ENCODE measurements at regions not wholly inside any gene's neighbourhood (a gene's known extent, or its start where the extent isn't known, plus 50 kb on each side); places are given as distances from the start of the nearest gene placed in this dataset.

DNA sequence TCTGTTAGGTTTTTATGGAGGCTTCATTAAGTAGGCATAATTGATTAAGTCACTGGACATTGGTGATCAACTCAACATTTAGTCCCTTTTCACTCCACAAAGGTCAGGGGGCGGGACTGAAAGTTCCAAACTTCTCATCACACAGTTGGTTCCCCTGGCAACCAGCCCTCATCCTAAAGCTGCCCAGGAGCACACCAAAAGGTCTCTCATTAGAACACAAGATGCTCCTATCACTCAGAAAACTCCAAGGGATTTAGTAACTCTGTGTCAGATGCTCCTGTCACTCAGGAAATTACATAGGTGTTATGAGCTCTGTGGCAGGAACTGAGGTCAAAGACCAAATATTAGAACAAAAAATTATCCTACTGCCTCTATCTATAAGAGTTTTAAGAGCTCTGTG lies 321.5 kb downstream of the OTOL1 start:
- no peak overlapping the region for H2BK15ac ChIP-seq (ENCODE audit: low read depth, low read length)
- Mint-ChIP-seq H3K4me1 (no peaks in the 10 kb centered on the region; a peak in 1 of 4 replicates), H3K36me3 (ENCODE audit: insufficient read depth in 1 of 3, low read depth in 3 of 3) (no peaks in the 10 kb centered on the region), H3K9me3 (no peaks in the 10 kb centered on the region; a peak in 1 of 5 replicates), H3K4me3 (no peak overlapping the region), H3K27ac (no peak overlapping the region), H3K27me3 (ENCODE audit: low read depth) (no peaks in the 10 kb centered on the region)
- H2BK5ac ChIP-seq (ENCODE audit: insufficient read length, low read length): no peak overlapping the region
- H3K4me1 ChIP-seq (ENCODE audit: insufficient read depth, low read length): no peaks in the 10 kb centered on the region
- H2AK5ac ChIP-seq (ENCODE audit: insufficient read length, low read length): no peak overlapping the region
- no peak overlapping the region for H3K9ac ChIP-seq (ENCODE audit: extremely low read depth, insufficient read length, low read length)
- H3K27me3 ChIP-seq (ENCODE audit: insufficient read depth, low read length): no peaks in the 10 kb centered on the region
- no peak overlapping the region for H2BK120ac ChIP-seq (ENCODE audit: low read depth, low read length, poor library complexity, severe bottlenecking)
- no peak overlapping the region for H3K18ac ChIP-seq (ENCODE audit: insufficient read length, low read depth, low read length)
- no peaks in the 10 kb centered on the region for H4K20me1 ChIP-seq (ENCODE audit: control insufficient read depth, insufficient read depth, insufficient read length)
- no peak for DNase-seq
- H3K4me2 ChIP-seq (ENCODE audit: insufficient read depth, insufficient read length, low read length): no peak overlapping the region
- no peak overlapping the region for H4K8ac ChIP-seq (replicated peaks; ENCODE audit: insufficient read length, low read depth, low read length)
- TF ChIP-seq, protein P1, sequence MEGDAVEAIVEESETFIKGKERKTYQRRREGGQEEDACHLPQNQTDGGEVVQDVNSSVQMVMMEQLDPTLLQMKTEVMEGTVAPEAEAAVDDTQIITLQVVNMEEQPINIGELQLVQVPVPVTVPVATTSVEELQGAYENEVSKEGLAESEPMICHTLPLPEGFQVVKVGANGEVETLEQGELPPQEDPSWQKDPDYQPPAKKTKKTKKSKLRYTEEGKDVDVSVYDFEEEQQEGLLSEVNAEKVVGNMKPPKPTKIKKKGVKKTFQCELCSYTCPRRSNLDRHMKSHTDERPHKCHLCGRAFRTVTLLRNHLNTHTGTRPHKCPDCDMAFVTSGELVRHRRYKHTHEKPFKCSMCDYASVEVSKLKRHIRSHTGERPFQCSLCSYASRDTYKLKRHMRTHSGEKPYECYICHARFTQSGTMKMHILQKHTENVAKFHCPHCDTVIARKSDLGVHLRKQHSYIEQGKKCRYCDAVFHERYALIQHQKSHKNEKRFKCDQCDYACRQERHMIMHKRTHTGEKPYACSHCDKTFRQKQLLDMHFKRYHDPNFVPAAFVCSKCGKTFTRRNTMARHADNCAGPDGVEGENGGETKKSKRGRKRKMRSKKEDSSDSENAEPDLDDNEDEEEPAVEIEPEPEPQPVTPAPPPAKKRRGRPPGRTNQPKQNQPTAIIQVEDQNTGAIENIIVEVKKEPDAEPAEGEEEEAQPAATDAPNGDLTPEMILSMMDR (conservative IDR thresholded peaks at IDR 0.05): no peak
- no peak overlapping the region for H2BK20ac ChIP-seq (ENCODE audit: low read depth, low read length, poor library complexity, severe bottlenecking)
- no peak overlapping the region for H4K91ac ChIP-seq (ENCODE audit: insufficient read length, low read depth, low read length)
- H3K9me3 ChIP-seq (ENCODE audit: control insufficient read depth, low read depth, low read length): no peaks in the 10 kb centered on the region
- no peak overlapping the region for H4K5ac ChIP-seq (ENCODE audit: insufficient read length, low read depth, low read length)
- no peaks in the 10 kb centered on the region for H3K79me2 ChIP-seq (ENCODE audit: insufficient read depth, low read length)
- H3K23me2 ChIP-seq (ENCODE audit: insufficient read length, low read depth, low read length, poor library complexity, severe bottlenecking): no peaks in the 10 kb centered on the region
- H3K79me1 ChIP-seq (ENCODE audit: insufficient read depth, low read depth, low read length, poor library complexity, severe bottlenecking): no peaks in the 10 kb centered on the region
- H3K27ac ChIP-seq (ENCODE audit: insufficient read length, low read depth, low read length): no peak overlapping the region
- no peak overlapping the region for H3K23ac ChIP-seq (ENCODE audit: insufficient read length, low read depth, low read length)
- WGBS (ENCODE audit: extremely low coverage, insufficient read length, low lambda C conversion rate): no CpG with 5 or more reads among the region's 1 CpG
- H3K56ac ChIP-seq (ENCODE audit: insufficient read length, low read depth, low read length): no peak overlapping the region
- H2AFZ ChIP-seq (ENCODE audit: low read length): no peak overlapping the region
- no peak overlapping the region for H3T11ph ChIP-seq (ENCODE audit: low read length)
- no peak overlapping the region for H3K14ac ChIP-seq (ENCODE audit: insufficient read depth, low read length)
- H3K4ac ChIP-seq (ENCODE audit: low read depth, low read length): no peak overlapping the region
- H2BK12ac ChIP-seq (ENCODE audit: insufficient read length, low read depth, low read length): no peak overlapping the region

Data from H9 (cell line).